Activated naive CD8-positive, alpha-beta T cell treated with anti-CD3 and anti-CD28 coated beads for 36 hours (primary cell): ENCODE measurements at regions not wholly inside any gene's neighbourhood (a gene's known extent, or its start where the extent isn't known, plus 50 kb on each side); places are given as distances from the start of the nearest gene placed in this dataset.
"Not testable (repeated sequence)": the region's sequence is repeated elsewhere in the genome, so short reads cannot be mapped to it uniquely, and the experiment has no call there.

ENCODE experiments used
- DNase-seq: peaks from one replicate; pipeline ENCODE4 v3.0.0; 2021
- H3K27ac Mint-ChIP-seq: one replicate; pipeline ENCODE4 v1.8.0; 2022; ENCODE audit warnings: mild to moderate bottlenecking, moderate library complexity, mixed read lengths
- H3K27me3 Mint-ChIP-seq: one replicate; pipeline ENCODE4 v1.8.0; 2022; ENCODE audit warnings: mild to moderate bottlenecking, mixed read lengths
- H3K36me3 Mint-ChIP-seq: one replicate; pipeline ENCODE4 v1.8.0; 2021; ENCODE audit warnings: mild to moderate bottlenecking, mixed read lengths
- H3K4me1 Mint-ChIP-seq: one replicate; pipeline ENCODE4 v1.8.0; 2021; ENCODE audit warnings: mixed read lengths
- H3K4me3 Mint-ChIP-seq: one replicate; pipeline ENCODE4 v1.8.0; 2022; ENCODE audit warnings: mild to moderate bottlenecking, moderate library complexity, mixed read lengths
- H3K9me3 Mint-ChIP-seq: one replicate; pipeline ENCODE4 v1.8.0; 2022; ENCODE audit warnings: mixed read lengths

DNA sequence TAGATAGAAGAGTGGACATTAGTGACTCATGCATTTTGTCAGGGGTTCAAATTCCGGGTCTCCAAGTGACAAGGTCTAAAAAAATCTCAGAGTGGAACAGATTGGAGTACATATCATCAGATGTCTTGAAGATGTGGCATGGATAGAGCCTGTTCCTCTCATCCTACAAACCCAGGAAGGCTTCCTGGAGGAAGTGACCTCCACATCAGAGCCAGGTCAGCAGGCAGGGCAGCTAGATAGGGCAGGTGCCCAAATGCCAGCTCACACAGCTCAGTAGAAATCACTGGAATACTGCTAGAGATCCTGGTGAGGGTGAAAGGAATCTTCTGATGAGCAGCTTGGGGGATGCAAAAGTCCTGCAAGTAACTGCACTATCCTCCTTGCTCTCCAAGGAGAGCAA is 196.6 kb upstream of the SDK2 start:
- H3K9me3 Mint-ChIP-seq, result peaks cover 7% of the 10 kb centered on the region
- DNase-seq, result no peak
- H3K4me1 Mint-ChIP-seq, result peaks cover 5% of the 10 kb centered on the region
- no peaks in the 10 kb centered on the region for H3K27me3 Mint-ChIP-seq
- H3K4me3 Mint-ChIP-seq, result no peak overlapping the region
- H3K36me3 Mint-ChIP-seq, result peaks cover 4% of the 10 kb centered on the region
- H3K27ac Mint-ChIP-seq, result no peak overlapping the region

DNA sequence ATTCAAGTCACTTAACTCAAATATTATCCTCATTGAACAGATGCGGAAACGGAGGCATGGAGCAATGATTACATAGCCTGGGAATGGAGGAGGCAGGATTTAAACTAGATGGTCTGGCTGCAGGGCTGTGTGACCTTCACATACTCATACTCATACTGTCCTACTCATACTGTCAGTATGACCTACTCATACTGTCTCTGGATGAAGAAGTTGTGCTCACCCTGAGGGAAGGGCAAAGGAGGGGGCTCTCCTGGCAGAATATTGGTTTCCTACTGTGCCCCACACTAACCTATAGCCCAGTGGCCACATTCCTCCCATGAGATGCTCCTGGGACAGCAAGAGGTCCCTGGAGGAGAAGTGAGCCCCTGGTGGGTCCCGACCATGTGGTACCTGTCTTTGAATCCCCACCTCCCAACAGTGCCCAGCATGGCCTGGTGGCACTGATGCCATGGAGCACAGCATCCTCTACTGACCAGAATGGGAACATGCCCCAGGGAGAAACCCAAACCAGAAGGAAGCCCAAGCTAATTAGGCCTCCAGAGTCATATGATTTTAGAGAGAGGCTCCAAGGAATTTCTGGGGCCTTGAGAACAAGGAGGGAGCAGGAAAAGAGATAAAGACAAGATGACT is 197.3 kb upstream of the SDK2 start:
- H3K27ac Mint-ChIP-seq, result no peak overlapping the region
- DNase-seq, result no peak
- peaks cover 6% of the 10 kb centered on the region for H3K9me3 Mint-ChIP-seq
- no peaks in the 10 kb centered on the region for H3K27me3 Mint-ChIP-seq
- peaks cover 2% of the 10 kb centered on the region for H3K4me1 Mint-ChIP-seq
- no peak overlapping the region for H3K4me3 Mint-ChIP-seq
- H3K36me3 Mint-ChIP-seq, result peaks cover 3% of the 10 kb centered on the region

DNA sequence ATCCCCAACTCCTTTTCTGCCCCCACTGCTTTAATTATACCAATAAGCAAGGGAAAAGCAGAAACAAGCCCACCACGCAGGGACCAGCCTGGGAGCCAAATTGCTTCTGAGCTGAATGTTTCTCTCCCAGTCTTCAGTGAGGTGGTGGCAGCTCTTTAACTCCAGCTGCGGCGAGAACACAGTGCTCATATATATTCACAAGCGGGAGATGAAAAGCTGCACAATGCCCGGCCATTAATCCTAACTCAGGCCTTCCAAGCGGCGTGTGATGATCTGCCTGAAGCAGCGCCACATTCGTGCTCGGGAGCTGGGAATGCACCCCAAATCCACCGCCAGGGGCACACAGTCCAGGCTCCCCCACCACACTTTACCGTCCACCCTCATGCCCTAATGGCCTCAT is 203.7 kb upstream of the SDK2 start:
- DNase-seq, result no peak
- Mint-ChIP-seq H3K27ac (no peak overlapping the region), H3K9me3 (no peaks in the 10 kb centered on the region), H3K4me3 (no peak overlapping the region), H3K36me3 (no peaks in the 10 kb centered on the region), H3K4me1 (peaks cover 2% of the 10 kb centered on the region), H3K27me3 (no peaks in the 10 kb centered on the region)

DNA sequence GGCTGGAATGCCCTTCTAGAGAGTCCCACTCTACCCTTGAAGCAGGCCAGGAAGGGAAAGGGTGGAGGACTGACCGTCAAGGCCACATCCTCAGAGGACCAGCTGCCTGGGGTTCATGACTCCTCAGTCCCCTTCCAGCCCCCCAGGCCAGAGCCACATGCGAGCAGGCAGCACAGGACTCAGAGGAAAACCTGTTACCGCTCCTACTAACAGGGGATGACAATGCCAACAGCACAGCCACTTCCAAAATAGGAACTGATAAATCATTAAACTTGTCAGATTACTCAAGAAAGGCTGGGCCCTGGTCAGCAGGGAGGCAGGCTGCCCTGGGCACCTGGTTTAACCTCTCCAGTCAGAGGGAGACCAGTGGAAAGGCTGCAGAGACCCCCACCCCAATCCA is 206.2 kb upstream of the SDK2 start:
- no peak for DNase-seq
- peaks cover 2% of the 10 kb centered on the region for H3K4me1 Mint-ChIP-seq
- no peak overlapping the region for H3K27ac Mint-ChIP-seq
- no peaks in the 10 kb centered on the region for H3K9me3 Mint-ChIP-seq
- H3K4me3 Mint-ChIP-seq, result no peak overlapping the region
- H3K27me3 Mint-ChIP-seq, result no peaks in the 10 kb centered on the region
- H3K36me3 Mint-ChIP-seq, result no peaks in the 10 kb centered on the region

DNA sequence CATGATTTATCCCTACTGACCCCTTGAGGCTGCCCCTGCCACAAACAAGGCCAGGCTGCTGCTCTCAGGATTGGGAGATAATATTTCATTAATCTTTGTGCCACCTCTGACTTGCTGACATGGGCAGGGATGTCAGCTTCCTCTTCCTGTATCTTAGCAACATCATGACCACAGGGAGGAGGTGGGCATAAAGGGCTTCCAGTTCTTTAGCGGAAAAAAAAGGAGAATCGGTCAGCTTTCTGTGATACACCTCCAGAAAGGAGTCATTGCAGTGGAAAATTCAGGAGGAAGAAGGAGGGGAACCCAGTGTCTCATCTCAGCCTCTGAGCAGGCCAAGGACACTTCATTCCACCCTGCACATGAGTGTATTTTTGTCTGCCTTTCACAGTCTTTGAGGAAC is 206.8 kb upstream of the SDK2 start:
- Mint-ChIP-seq H3K27ac (no peak overlapping the region), H3K36me3 (no peaks in the 10 kb centered on the region), H3K27me3 (no peaks in the 10 kb centered on the region), H3K4me1 (peaks cover 2% of the 10 kb centered on the region), H3K4me3 (no peak overlapping the region), H3K9me3 (no peaks in the 10 kb centered on the region)
- DNase-seq, result no peak

DNA sequence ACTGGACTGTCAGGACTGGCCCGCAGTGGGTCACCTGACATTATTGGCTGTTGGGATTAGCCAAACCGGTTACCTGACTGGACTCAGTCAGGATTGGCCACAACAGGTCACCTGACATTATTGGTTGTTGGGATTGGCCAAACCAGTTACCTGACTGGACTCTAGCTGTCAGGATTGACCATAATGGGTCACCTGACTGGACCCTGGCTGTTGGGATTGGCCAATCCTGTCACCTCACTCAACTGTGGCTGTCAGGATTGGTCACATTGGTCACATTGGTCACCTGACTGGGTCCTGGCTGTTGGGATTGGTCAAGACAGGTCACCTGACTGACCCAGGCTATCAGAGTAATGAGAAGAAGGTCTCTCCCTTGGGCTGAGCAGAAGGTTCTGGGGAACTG is 207.7 kb upstream of the SDK2 start:
- Mint-ChIP-seq H3K4me1 (peaks cover 2% of the 10 kb centered on the region), H3K36me3 (no peaks in the 10 kb centered on the region), H3K4me3 (no peak overlapping the region), H3K27ac (no peak overlapping the region), H3K9me3 (no peaks in the 10 kb centered on the region), H3K27me3 (no peaks in the 10 kb centered on the region)
- DNase-seq, result no peak

DNA sequence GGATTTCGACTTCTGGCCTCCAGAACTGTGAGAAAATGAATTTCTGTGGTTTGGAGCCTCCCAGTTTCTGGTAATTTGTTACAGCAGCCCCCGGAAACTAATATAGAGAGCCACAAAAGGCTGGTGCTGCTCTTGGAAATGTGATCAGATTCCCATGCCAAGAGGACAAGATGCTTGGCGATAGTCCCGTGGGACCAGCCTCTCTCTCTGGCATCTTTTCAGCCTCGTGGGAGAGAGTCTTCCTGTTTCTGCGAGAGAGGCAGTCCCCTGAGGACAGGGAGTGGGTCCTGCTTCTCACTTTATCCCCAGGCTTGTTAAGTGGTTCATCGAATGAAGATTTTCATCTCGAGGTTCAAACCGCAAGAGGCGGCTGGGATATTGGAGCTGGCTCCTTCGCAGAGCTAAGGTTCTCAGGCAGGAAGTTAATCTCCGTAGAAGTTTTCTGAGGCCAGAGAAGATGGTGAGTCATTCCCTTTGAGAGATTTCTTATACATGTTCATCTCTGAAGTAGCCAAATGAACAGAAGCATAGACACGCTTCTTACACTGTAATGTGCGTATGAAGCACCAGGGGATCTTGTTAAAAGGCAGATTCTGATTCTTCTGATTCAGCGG is 211.6 kb upstream of the SDK2 start:
- Mint-ChIP-seq H3K4me3 (no peak overlapping the region), H3K9me3 (no peaks in the 10 kb centered on the region), H3K4me1 (peaks cover 4% of the 10 kb centered on the region), H3K36me3 (no peaks in the 10 kb centered on the region), H3K27ac (no peak overlapping the region), H3K27me3 (no peaks in the 10 kb centered on the region)
- no peak for DNase-seq

DNA sequence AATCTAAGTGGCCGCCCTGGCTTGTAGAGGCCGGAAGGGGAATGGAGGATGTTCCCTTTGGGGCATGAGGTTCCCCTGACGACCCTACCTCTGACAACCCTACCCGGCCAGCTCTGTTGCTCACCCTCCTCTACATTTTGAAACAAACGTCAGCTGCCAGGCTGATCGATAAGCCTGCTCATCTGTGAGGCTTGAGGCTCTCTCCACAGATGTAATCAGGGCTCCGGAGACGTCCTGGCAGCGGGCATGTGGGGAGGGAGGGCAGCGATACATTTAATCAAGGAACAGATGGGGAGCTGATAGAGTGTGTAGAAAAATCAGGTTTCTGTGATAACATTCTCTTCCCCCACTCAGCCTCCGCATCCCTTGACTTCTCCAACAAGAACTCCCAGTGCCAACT is 212.3 kb upstream of the SDK2 start:
- no peaks in the 10 kb centered on the region for H3K27me3 Mint-ChIP-seq

DNA sequence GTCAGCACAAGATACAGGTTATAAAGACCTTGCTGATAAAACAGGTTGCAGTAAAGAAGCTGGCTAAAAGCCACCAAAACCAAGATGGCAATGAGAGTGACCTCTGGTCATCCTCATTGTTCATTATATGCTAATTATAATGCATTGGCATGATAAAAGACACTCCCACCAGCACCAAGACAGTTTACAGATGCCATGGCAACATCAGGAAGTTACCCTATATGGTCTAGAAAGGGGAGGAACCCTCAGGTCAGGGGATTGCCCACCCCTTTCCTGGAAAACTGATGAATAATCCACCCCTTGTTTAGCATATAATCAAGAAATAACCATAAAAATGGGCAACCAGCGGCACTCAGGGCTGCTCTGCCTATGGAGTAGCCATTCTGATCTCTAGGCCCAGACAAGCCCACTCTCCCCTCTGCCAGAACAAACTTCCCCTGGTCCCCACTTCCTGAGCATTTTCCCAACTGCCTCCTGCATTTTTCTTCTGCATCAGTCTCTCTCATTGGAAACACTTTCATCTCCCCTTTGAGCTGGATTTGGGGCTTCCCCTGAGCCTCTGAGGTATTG is 215.3 kb upstream of the SDK2 start:
- not testable (repeated sequence) for H3K4me1 Mint-ChIP-seq, H3K36me3 Mint-ChIP-seq, H3K27me3 Mint-ChIP-seq, H3K27ac Mint-ChIP-seq, H3K9me3 Mint-ChIP-seq, H3K4me3 Mint-ChIP-seq, DNase-seq

More for the DNA sequence above, 212.3 kb upstream of the SDK2 start:
- Mint-ChIP-seq H3K9me3 (no peaks in the 10 kb centered on the region), H3K27ac (no peak overlapping the region), H3K4me1 (peaks cover 2% of the 10 kb centered on the region), H3K36me3 (no peaks in the 10 kb centered on the region), H3K4me3 (no peak overlapping the region)
- no peak for DNase-seq

DNA sequence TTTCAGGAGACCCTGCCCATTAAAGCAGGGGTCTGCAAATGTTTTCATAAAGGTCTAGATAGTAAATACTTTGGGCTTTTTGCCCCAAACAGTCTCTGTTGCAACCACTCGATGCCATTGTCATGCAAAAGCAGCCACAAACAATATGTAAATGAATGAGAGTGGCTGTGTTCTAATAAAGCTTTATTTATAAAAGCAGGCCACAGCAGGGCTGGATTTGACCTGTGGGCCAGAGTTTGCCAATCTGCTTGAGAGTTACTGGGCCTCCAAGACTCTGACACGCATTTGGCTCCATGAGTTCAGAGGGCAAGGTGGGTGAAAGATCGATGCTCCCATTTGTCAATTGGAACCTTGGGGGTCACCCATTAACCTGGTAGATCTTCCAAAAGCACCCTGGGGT is 217.3 kb upstream of the SDK2 start:
- Mint-ChIP-seq H3K9me3 (no peaks in the 10 kb centered on the region), H3K4me3 (no peak overlapping the region), H3K27ac (no peak overlapping the region), H3K4me1 (peaks cover 2% of the 10 kb centered on the region), H3K36me3 (no peaks in the 10 kb centered on the region), H3K27me3 (no peaks in the 10 kb centered on the region)
- no peak for DNase-seq

DNA sequence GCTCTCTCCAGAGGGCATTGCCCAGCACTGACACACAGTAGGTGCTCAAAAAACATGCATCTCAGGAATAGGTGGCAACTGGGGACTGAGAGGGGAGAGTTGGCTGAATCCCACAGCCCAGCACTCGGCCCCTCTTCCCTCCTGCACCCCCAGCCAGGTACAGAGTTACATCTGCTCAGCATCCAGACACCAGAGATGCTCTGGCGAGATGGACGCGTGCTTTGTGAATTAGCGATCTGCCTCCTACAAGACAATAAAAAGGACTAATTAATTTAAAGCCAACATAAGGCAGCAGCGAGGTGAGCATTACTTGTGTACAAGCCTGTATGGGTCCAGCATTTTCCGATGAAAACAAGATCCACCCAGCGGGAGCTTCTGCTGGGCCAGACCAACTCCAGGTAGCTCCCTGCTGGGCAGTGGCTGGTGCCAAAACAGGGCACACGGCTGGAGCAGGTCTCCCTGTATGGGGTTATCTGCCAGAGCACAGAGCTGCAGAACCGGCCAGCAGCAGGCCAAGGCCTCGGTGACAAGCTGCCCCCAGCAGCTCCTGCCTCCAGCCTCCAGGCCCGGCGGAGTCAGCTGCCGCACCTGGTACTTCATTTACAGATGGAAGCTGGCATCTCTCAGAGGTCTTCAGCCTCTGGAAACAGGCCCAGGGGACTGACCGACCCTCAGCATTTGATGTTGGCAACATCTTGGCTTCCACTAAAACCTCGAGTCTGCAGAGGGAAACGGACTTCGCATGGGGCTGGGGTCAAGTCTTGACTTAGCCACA is 219.7 kb upstream of the SDK2 start:
- DNase-seq, result no peak
- no peaks in the 10 kb centered on the region for H3K27me3 Mint-ChIP-seq
- H3K36me3 Mint-ChIP-seq, result no peaks in the 10 kb centered on the region
- no peak overlapping the region for H3K27ac Mint-ChIP-seq
- H3K4me1 Mint-ChIP-seq, result peaks cover 2% of the 10 kb centered on the region
- H3K9me3 Mint-ChIP-seq, result no peaks in the 10 kb centered on the region
- H3K4me3 Mint-ChIP-seq, result no peak overlapping the region

DNA sequence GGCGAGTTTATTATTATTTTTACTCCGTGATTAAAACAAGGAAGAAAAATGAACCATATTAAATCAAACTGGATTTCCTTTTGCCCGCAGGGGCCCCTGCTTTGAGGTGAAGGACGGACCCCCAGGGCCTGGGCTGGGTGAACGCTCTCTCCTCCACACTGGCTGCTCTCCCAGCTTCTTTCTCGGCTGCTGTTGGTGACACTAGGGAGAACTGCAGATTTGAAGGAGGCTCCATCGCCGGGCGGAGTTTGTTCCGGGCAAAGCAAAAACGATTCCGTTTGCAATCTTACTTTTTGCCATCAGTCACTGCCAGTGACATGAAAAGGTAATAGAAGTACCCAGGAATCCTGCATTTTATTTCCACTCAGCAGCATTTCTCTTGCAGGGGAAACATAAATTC is 221.6 kb upstream of the SDK2 start:
- H3K4me3 Mint-ChIP-seq, result no peak overlapping the region
- no peaks in the 10 kb centered on the region for H3K4me1 Mint-ChIP-seq
- no peaks in the 10 kb centered on the region for H3K9me3 Mint-ChIP-seq
- no peak overlapping the region for H3K27ac Mint-ChIP-seq
- no peak for DNase-seq
- H3K27me3 Mint-ChIP-seq, result no peaks in the 10 kb centered on the region
- no peaks in the 10 kb centered on the region for H3K36me3 Mint-ChIP-seq

DNA sequence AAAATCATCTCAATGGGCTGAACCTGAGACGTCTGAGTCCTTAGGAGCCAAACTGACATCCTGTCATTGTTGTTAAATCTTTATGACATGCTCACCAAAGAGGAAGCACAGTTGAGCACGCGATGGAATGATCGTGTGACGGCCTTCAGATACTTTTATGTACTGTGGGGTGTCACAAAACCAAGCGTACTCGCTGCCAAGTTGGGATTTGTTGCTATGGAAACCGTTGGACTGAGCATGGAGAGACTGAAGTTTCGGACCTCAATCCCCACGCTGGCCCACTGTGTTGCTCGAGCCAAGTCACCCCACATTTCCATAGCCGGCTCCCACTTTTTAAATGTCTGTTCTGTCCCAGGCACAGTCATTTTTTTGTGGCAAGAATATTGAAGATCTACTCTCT is 222.8 kb upstream of the SDK2 start:
- Mint-ChIP-seq H3K9me3 (no peaks in the 10 kb centered on the region), H3K4me1 (no peaks in the 10 kb centered on the region), H3K36me3 (no peaks in the 10 kb centered on the region), H3K27me3 (no peaks in the 10 kb centered on the region), H3K4me3 (no peak overlapping the region), H3K27ac (no peak overlapping the region)
- DNase-seq, result no peak

DNA sequence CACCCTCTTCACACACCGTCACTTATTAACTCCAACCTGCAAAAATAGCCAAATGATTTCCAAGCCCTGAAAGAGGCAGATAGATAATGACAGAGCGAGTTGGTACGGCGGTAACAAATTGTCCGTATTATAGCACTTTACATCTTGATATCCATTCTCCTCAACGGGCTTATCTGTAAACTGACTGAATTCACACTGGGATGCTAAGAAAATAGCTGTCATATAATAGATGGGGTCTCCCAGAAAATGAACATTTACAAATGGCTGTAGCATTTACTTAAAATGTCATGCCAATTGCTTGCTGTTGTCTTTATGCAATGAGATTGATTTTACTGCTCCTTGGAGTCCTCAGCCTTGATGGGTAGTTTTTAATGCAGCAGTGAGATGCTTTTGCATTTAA is 225.8 kb upstream of the SDK2 start:
- DNase-seq, result no peak
- no peaks in the 10 kb centered on the region for H3K4me1 Mint-ChIP-seq

DNA sequence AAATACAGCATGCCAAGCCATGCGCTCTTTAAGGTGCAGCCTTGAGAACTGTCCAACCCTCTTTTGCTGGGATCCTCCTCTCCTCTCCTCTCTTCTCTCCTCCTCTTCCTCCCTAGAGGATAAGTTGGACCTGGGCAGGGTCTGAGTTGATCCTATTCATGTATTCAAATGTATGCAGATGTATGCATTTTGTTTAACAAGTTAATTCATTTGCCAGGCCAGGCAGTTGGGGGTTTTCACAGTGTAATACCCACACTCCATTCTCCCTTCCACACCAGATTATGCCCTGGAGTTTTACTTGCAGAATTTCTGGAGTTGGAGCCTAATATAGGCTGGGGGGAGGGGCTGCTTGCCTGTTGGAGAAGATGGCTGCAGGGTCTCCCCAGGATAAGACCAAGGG is 226.2 kb upstream of the SDK2 start:
- Mint-ChIP-seq H3K4me3 (no peak overlapping the region), H3K27ac (no peak overlapping the region), H3K9me3 (no peaks in the 10 kb centered on the region), H3K4me1 (no peaks in the 10 kb centered on the region), H3K27me3 (no peaks in the 10 kb centered on the region), H3K36me3 (peaks cover 1% of the 10 kb centered on the region)
- no peak for DNase-seq

More for the DNA sequence above, 225.8 kb upstream of the SDK2 start:
- no peak overlapping the region for H3K4me3 Mint-ChIP-seq
- H3K9me3 Mint-ChIP-seq, result no peaks in the 10 kb centered on the region
- no peaks in the 10 kb centered on the region for H3K27me3 Mint-ChIP-seq
- H3K36me3 Mint-ChIP-seq, result peaks cover 1% of the 10 kb centered on the region
- no peak overlapping the region for H3K27ac Mint-ChIP-seq
